ENCODE measurements at regions not wholly inside any gene's neighbourhood (a gene's known extent, or its start where the extent isn't known, plus 50 kb on each side); places are given as distances from the start of the nearest gene placed in this dataset.

DNA sequence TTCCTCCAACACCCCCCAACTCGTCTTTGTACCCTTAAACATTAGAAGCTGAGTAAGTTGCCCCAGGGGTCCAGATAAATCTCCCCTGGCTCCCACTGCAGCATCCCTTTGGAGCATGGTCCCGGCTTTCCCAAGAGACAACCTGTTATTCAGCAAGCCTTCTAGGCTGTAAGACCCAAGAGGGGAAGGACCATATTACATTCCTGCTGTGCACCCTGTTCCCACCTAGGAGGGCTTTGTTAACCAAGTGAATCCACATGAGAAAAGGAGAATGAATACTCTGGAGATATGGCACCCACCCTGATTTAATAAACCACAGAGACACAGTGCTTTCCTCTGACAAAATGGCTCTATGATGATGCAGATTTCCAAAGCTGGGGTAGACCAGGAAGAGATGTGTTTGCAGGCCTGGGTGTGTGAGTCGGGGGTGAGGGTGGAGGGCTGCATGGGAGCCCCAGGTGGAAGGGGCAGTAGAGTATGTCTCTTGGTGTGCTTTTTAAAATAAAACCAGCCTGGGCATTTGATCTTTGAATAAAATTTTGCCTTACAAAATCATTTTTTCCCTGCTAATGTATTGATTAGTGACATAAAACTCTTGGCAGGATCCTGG is 325.2 kb downstream of the DRD1 start:
- TF ChIP-seq, protein P1, sequence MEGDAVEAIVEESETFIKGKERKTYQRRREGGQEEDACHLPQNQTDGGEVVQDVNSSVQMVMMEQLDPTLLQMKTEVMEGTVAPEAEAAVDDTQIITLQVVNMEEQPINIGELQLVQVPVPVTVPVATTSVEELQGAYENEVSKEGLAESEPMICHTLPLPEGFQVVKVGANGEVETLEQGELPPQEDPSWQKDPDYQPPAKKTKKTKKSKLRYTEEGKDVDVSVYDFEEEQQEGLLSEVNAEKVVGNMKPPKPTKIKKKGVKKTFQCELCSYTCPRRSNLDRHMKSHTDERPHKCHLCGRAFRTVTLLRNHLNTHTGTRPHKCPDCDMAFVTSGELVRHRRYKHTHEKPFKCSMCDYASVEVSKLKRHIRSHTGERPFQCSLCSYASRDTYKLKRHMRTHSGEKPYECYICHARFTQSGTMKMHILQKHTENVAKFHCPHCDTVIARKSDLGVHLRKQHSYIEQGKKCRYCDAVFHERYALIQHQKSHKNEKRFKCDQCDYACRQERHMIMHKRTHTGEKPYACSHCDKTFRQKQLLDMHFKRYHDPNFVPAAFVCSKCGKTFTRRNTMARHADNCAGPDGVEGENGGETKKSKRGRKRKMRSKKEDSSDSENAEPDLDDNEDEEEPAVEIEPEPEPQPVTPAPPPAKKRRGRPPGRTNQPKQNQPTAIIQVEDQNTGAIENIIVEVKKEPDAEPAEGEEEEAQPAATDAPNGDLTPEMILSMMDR (conservative IDR thresholded peaks at IDR 0.05; ENCODE audit: low read length): no peak
- TF ChIP-seq EZH2phosphoT487 (IDR thresholded peaks at IDR 0.05; ENCODE audit: borderline replicate concordance): no peak
